ENCODE measurements at regions not wholly inside any gene's neighbourhood (a gene's known extent, or its start where the extent isn't known, plus 50 kb on each side); places are given as distances from the start of the nearest gene placed in this dataset.

- no peak for DNase-seq
- H3K4me3 ChIP-seq (replicated peaks in 1 of 3; ENCODE audit: low read depth in 2 of 3, low read length in 3 of 3) = no peak overlapping the region
- H3K4me2 ChIP-seq (replicated peaks; ENCODE audit: extremely low read depth, low read length, poor library complexity, severe bottlenecking) = no peak overlapping the region
- no peak overlapping the region for H3K27ac Mint-ChIP-seq
- no peak overlapping the region for H3K9ac ChIP-seq (ENCODE audit: insufficient read depth, low read length, poor library complexity, severe bottlenecking)
- H3K79me2 ChIP-seq (ENCODE audit: insufficient read depth, low read length) = no peaks in the 10 kb centered on the region
- H2AFZ ChIP-seq (ENCODE audit: insufficient read depth, low read depth, low read length, poor library complexity, severe bottlenecking) = no peak overlapping the region
- H3K27me3 ChIP-seq (ENCODE audit: control insufficient read depth in 2 of 2, insufficient read depth in 2 of 2, low read length in 2 of 2) = no peaks in the 10 kb centered on the region
- no peak for TF ChIP-seq CTCF (IDR thresholded peaks at IDR 0.05)
- peaks cover 0 to 7% (median 2%) of the 10 kb centered on the region in 3 donors for H3K27me3 Mint-ChIP-seq (ENCODE audit: low read depth in 3 of 3)
- H3K9me3 ChIP-seq (replicated peaks in 1 of 2; ENCODE audit: control insufficient read depth in 1 of 2, insufficient read depth in 1 of 2, low read length in 2 of 2) = no peaks in the 10 kb centered on the region
- no peak overlapping the region for H3K27ac ChIP-seq (ENCODE audit: low read depth in 1 of 2, low read length in 2 of 2)
- no peaks in the 10 kb centered on the region for H3K4me1 ChIP-seq (ENCODE audit: control insufficient read depth in 1 of 2, insufficient read depth in 2 of 2, low read length in 2 of 2)
- 94% methylated on average over 13 of the region's 24 CpGs for WGBS (ENCODE audit: insufficient coverage)
- H3K4me1 Mint-ChIP-seq = no peaks in the 10 kb centered on the region
- no peaks in the 10 kb centered on the region for H3K36me3 ChIP-seq (replicated peaks in 1 of 2; ENCODE audit: control insufficient read depth in 1 of 2, insufficient read depth in 2 of 2, low read length in 2 of 2)
- H3K9me3 Mint-ChIP-seq = peaks cover 0 to 2% (median 0%) of the 10 kb centered on the region in 7 donors
- H3K4me3 Mint-ChIP-seq = no peak overlapping the region
- no peaks in the 10 kb centered on the region for H4K20me1 ChIP-seq (ENCODE audit: insufficient read depth, low read length)
- intact Hi-C loops (cut with micrococcal nuclease) = no loop called here
- no peaks in the 10 kb centered on the region for H3K36me3 Mint-ChIP-seq
Observed at GRCh38 chr6:168217216-168217879, 102.2 kb downstream of the DACT2 start.

- Mint-ChIP-seq H3K27ac (no peak overlapping the region), H3K4me1 (no peaks in the 10 kb centered on the region), H3K9me3 (peaks cover 0 to 2% (median 0%) of the 10 kb centered on the region in 7 donors), H3K36me3 (no peaks in the 10 kb centered on the region), H3K4me3 (peak overlapping the region in 1 of 2 donors; percentile 29), H3K27me3 (ENCODE audit: low read depth in 3 of 3) (peaks cover 0 to 7% (median 2%) of the 10 kb centered on the region in 3 donors)
- intact Hi-C loops (cut with micrococcal nuclease) = no loop called here
- H3K27me3 ChIP-seq (ENCODE audit: control insufficient read depth in 2 of 2, insufficient read depth in 2 of 2, low read length in 2 of 2) = no peaks in the 10 kb centered on the region
- no peak overlapping the region for H3K9ac ChIP-seq (ENCODE audit: insufficient read depth, low read length, poor library complexity, severe bottlenecking)
- no peak for TF ChIP-seq CTCF (IDR thresholded peaks at IDR 0.05)
- H3K9me3 ChIP-seq (replicated peaks in 1 of 2; ENCODE audit: control insufficient read depth in 1 of 2, insufficient read depth in 1 of 2, low read length in 2 of 2) = no peaks in the 10 kb centered on the region
- H3K4me1 ChIP-seq (ENCODE audit: control insufficient read depth in 1 of 2, insufficient read depth in 2 of 2, low read length in 2 of 2) = no peaks in the 10 kb centered on the region
- H2AFZ ChIP-seq (ENCODE audit: insufficient read depth, low read depth, low read length, poor library complexity, severe bottlenecking) = no peak overlapping the region
- no peak overlapping the region for H3K4me2 ChIP-seq (replicated peaks; ENCODE audit: extremely low read depth, low read length, poor library complexity, severe bottlenecking)
- 65% methylated on average over 11 of the region's 16 CpGs for WGBS (ENCODE audit: insufficient coverage)
- H3K36me3 ChIP-seq (replicated peaks in 1 of 2; ENCODE audit: control insufficient read depth in 1 of 2, insufficient read depth in 2 of 2, low read length in 2 of 2) = no peaks in the 10 kb centered on the region
- DNase-seq = no peak
- no peaks in the 10 kb centered on the region for H3K79me2 ChIP-seq (ENCODE audit: insufficient read depth, low read length)
- no peak overlapping the region for H3K4me3 ChIP-seq (replicated peaks in 1 of 3; ENCODE audit: low read depth in 2 of 3, low read length in 3 of 3)
- no peaks in the 10 kb centered on the region for H4K20me1 ChIP-seq (ENCODE audit: insufficient read depth, low read length)
- no peak overlapping the region for H3K27ac ChIP-seq (ENCODE audit: low read depth in 1 of 2, low read length in 2 of 2)
Observed at GRCh38 chr6:168216751-168217191, 102.8 kb downstream of the DACT2 start.

All from CD14-positive monocyte (primary cell).